Mucosa of stomach (tissue), 1 donor: ENCODE measurements at regions not wholly inside any gene's neighbourhood (a gene's known extent, or its start where the extent isn't known, plus 50 kb on each side); places are given as distances from the start of the nearest gene placed in this dataset.
"Not testable (repeated sequence)": the region's sequence is repeated elsewhere in the genome, so short reads cannot be mapped to it uniquely, and the experiment has no call there.

Experiments
- H3K27me3 ChIP-seq: one replicate; pipeline ENCODE4 v1.7.0; 2013; ENCODE audit warnings: mild to moderate bottlenecking, low read length; ENCODE audit not compliant: control insufficient read depth, insufficient read depth
- H3K36me3 ChIP-seq: one replicate; pipeline ENCODE4 v1.7.0; 2013; ENCODE audit warnings: low read length; ENCODE audit not compliant: control insufficient read depth, insufficient read depth
- H3K4me1 ChIP-seq: one replicate; pipeline ENCODE4 v1.7.0; 2013; ENCODE audit warnings: mild to moderate bottlenecking, low read length; ENCODE audit not compliant: control insufficient read depth, insufficient read depth
- H3K4me3 ChIP-seq: one replicate; pipeline ENCODE4 v1.7.0; 2013; ENCODE audit warnings: low read length
- H3K9ac ChIP-seq: one replicate; pipeline ENCODE4 v1.7.0; 2013; ENCODE audit warnings: mild to moderate bottlenecking, low read length, moderate library complexity
- H3K9me3 ChIP-seq: one replicate; pipeline ENCODE4 v1.7.0; 2013; ENCODE audit warnings: mild to moderate bottlenecking, low read length, moderate library complexity; ENCODE audit not compliant: control insufficient read depth
- donor health status: Pancreatic carcinoma.

- Histone ChIP-seq H3K36me3 (no peaks in the 10 kb centered on the region), H3K4me3 (no peak overlapping the region), H3K27me3 (no peaks in the 10 kb centered on the region), H3K9ac (no peak overlapping the region), H3K4me1 (no peaks in the 10 kb centered on the region), H3K9me3 (no peaks in the 10 kb centered on the region)
Measured at GRCh38 chr6:14294270-14294951, 176.8 kb downstream of the CD83 start.

- not testable (repeated sequence) for H3K36me3 ChIP-seq, H3K27me3 ChIP-seq, H3K9me3 ChIP-seq, H3K4me3 ChIP-seq, H3K4me1 ChIP-seq, H3K9ac ChIP-seq
Measured at GRCh38 chr6:14296698-14297097, 179.1 kb downstream of the CD83 start.

GRCh38 chr6:14297118-14297517 lies 179.5 kb downstream of the CD83 start:
- not testable (repeated sequence) for H3K9me3 ChIP-seq, H3K9ac ChIP-seq, H3K36me3 ChIP-seq, H3K4me1 ChIP-seq, H3K27me3 ChIP-seq, H3K4me3 ChIP-seq

- H3K36me3 ChIP-seq, H3K9me3 ChIP-seq, H3K27me3 ChIP-seq, H3K4me1 ChIP-seq, H3K9ac ChIP-seq, H3K4me3 ChIP-seq: not testable (repeated sequence)
Measured at GRCh38 chr6:14300189-14300588, 182.6 kb downstream of the CD83 start.

- H3K27me3 ChIP-seq, H3K36me3 ChIP-seq, H3K4me3 ChIP-seq, H3K9me3 ChIP-seq, H3K9ac ChIP-seq, H3K4me1 ChIP-seq: not testable (repeated sequence)
Measured at GRCh38 chr6:14300721-14301120, 183.1 kb downstream of the CD83 start.

- not testable (repeated sequence) for H3K9ac ChIP-seq, H3K4me1 ChIP-seq, H3K9me3 ChIP-seq, H3K4me3 ChIP-seq, H3K36me3 ChIP-seq, H3K27me3 ChIP-seq
Measured at GRCh38 chr6:14301477-14301876, 183.9 kb downstream of the CD83 start.

- H3K36me3 ChIP-seq, result no peaks in the 10 kb centered on the region
- no peak overlapping the region for H3K4me3 ChIP-seq
- no peak overlapping the region for H3K9ac ChIP-seq
- H3K4me1 ChIP-seq, result no peaks in the 10 kb centered on the region
- no peaks in the 10 kb centered on the region for H3K9me3 ChIP-seq
- no peaks in the 10 kb centered on the region for H3K27me3 ChIP-seq
Measured at GRCh38 chr6:14305131-14305530, 187.6 kb downstream of the CD83 start.

- H3K4me1 ChIP-seq, result no peaks in the 10 kb centered on the region
- H3K9me3 ChIP-seq, result no peaks in the 10 kb centered on the region
- H3K9ac ChIP-seq, result no peak overlapping the region
- H3K4me3 ChIP-seq, result no peak overlapping the region
- no peaks in the 10 kb centered on the region for H3K36me3 ChIP-seq
- H3K27me3 ChIP-seq, result no peaks in the 10 kb centered on the region
Measured at GRCh38 chr6:14305624-14306023, 188.1 kb downstream of the CD83 start.

- no peaks in the 10 kb centered on the region for H3K36me3 ChIP-seq
- no peaks in the 10 kb centered on the region for H3K4me1 ChIP-seq
- no peaks in the 10 kb centered on the region for H3K9me3 ChIP-seq
- H3K27me3 ChIP-seq, result no peaks in the 10 kb centered on the region
- no peak overlapping the region for H3K9ac ChIP-seq
- no peak overlapping the region for H3K4me3 ChIP-seq
Measured at GRCh38 chr6:14306151-14306906, 188.8 kb downstream of the CD83 start.

GRCh38 chr6:14309516-14309915 lies 191.9 kb downstream of the CD83 start:
- Histone ChIP-seq H3K4me3 (no peak overlapping the region), H3K9ac (no peak overlapping the region), H3K4me1 (no peaks in the 10 kb centered on the region), H3K9me3 (no peaks in the 10 kb centered on the region), H3K27me3 (no peaks in the 10 kb centered on the region), H3K36me3 (no peaks in the 10 kb centered on the region)

- no peaks in the 10 kb centered on the region for H3K4me1 ChIP-seq
Measured at GRCh38 chr6:14309951-14310445, 192.4 kb downstream of the CD83 start.

GRCh38 chr6:14310960-14311359 lies 193.4 kb downstream of the CD83 start:
- Histone ChIP-seq H3K4me1 (no peaks in the 10 kb centered on the region), H3K4me3 (no peak overlapping the region), H3K9ac (no peak overlapping the region), H3K36me3 (no peaks in the 10 kb centered on the region), H3K27me3 (no peaks in the 10 kb centered on the region), H3K9me3 (no peaks in the 10 kb centered on the region)

More at GRCh38 chr6:14309951-14310445, 192.4 kb downstream of the CD83 start:
- H3K9me3 ChIP-seq, result no peaks in the 10 kb centered on the region
- no peak overlapping the region for H3K4me3 ChIP-seq
- no peak overlapping the region for H3K9ac ChIP-seq
- H3K27me3 ChIP-seq, result no peaks in the 10 kb centered on the region
- H3K36me3 ChIP-seq, result no peaks in the 10 kb centered on the region
